Spleen (tissue), 7 donors: ENCODE measurements at regions not wholly inside any gene's neighbourhood (a gene's known extent, or its start where the extent isn't known, plus 50 kb on each side); places are given as distances from the start of the nearest gene placed in this dataset.
"Not testable (repeated sequence)": the region's sequence is repeated elsewhere in the genome, so short reads cannot be mapped to it uniquely, and the experiment has no call there.

Experiments used
- CTCF ChIP-seq, 11 experiments: fragments of 200-600 bp in 7 of 11; fragments of 450-650 bp in 4 of 11; sonication (generic) in 4 of 11; IDR thresholded peaks in 8 of 11; conservative IDR thresholded peaks in 3 of 11; 1 replicate in 7 of 11; 2 replicates in 4 of 11; pipeline versions ENCODE4 v1.4.0 to v1.8.0; 2016 to 2021; ENCODE audit warnings: antibody characterized with exemption in 11 of 11, inconsistent platforms in 4 of 11, mild to moderate bottlenecking in 1 of 11
- POLR2A ChIP-seq, 3 donors: fragments of 450-650 bp; IDR thresholded peaks; one replicate each; pipeline ENCODE4 v1.5.1; 2017; ENCODE audit warnings: antibody characterized with exemption in 3 of 3, mild to moderate bottlenecking in 1 of 3
- donor health status: DM: no; HTN: no; CAD: no; lungs with moderate emphysema.
- donor health status: DM: no; HTN: no; CAD: no.
- donor health status: DM: no; HTN: no; CAD: no.

DNA sequence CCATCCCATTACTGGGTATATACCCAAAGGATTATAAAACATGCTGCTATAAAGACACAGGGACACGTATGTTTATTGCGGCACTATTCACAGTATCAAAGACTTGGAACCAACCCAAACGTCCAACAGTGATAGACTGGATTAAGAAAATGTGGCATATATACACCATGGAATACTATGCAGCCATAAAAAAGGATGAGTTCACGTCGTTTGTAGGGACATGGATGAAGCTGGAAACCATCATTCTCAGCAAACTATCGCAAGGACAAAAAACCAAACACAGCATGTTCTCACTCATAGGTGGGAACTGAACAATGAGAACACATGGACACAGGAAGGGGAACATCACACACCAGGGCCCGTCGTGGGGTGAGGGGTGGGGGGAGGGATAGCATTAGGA is 106.1 kb downstream of the CHD1L start:
- not testable (repeated sequence) for TF ChIP-seq CTCF (IDR thresholded peaks at IDR 0.05 in 8 of 11, conservative IDR thresholded peaks at IDR 0.05 in 3 of 11); POLR2A (IDR thresholded peaks at IDR 0.05)
